GM12878 (cell line): ENCODE measurements at regions not wholly inside any gene's neighbourhood (a gene's known extent, or its start where the extent isn't known, plus 50 kb on each side); places are given as distances from the start of the nearest gene placed in this dataset.

Source experiments
- ATAC-seq: fragments of 200-7000 bp; cut with Tn5 transposase; 3 replicates; pipeline ENCODE4 v1.9.1; 2020; ENCODE audit warnings: mild to moderate bottlenecking, moderate library complexity
- BruUV-seq: library from RNA; stranded (reverse); fragments of 400-500 nt; replicated peaks from 2 replicates; lab custom pipeline; 2021; lab: Mats Ljungman, UMichigan
- CTCF ChIA-PET: fragments of 300-600 bp; sonication (Branson Sonifier 250); formaldehyde crosslinking; extraction: SDS; loops from one replicate; lab custom pipeline; 2021; ENCODE audit warnings: inconsistent platforms; lab: Yijun Ruan, JAX
- POLR2A ChIA-PET: fragments of 350-600 bp; formaldehyde crosslinking; extraction: SDS; loops from one replicate; lab custom pipeline; 2021; ENCODE audit warnings: inconsistent platforms; lab: Charles Lee
- RAD21 ChIA-PET: fragments of 300-600 bp; sonication (Branson Sonifier 250); formaldehyde crosslinking; loops from one replicate; lab custom pipeline; 2023; ENCODE audit warnings: antibody characterized with exemption; ENCODE audit not compliant: unreplicated experiment; lab: Charles Lee
- SMC1A ChIA-PET: fragments of 300-600 bp; sonication (Branson Sonifier 250); formaldehyde crosslinking; loops from one replicate; lab custom pipeline; 2023; ENCODE audit not compliant: unreplicated experiment, uncharacterized antibody; lab: Charles Lee
- DNase-seq: peaks from one replicate; pipeline ENCODE4 v3.0.0-alpha.2; 2011; ENCODE audit warnings: low read depth, low spot score
- FAIRE-seq: peaks from 3 replicates; lab custom pipeline; 2011; peaks lifted over from hg19 to GRCh38; lab: Jason Lieb, UNC
- H2AFZ ChIP-seq: 2 replicates; pipeline ENCODE4 v1.6.0; 2011; ENCODE audit warnings: low read depth, low read length, control low read depth; ENCODE audit not compliant: control insufficient read depth
- H3K27ac ChIP-seq: 2 replicates; pipeline ENCODE4 v1.5.1; 2011; ENCODE audit warnings: control low read depth; ENCODE audit not compliant: control insufficient read depth, insufficient read depth
- H3K27me3 ChIP-seq, 2 experiments: replicated peaks in 1 of 2; 2 replicates each; pipeline versions ENCODE4 v1.6.0 to v1.6.1; 2011; ENCODE audit warnings: low read length in 1 of 2; ENCODE audit not compliant: control insufficient read depth in 2 of 2, insufficient read depth in 2 of 2
- H3K36me3 ChIP-seq, 2 experiments: 2 replicates each; pipeline ENCODE4 v1.5.1; 2011; ENCODE audit warnings: low read length in 1 of 2; ENCODE audit not compliant: control insufficient read depth in 2 of 2, insufficient read depth in 2 of 2
- H3K4me1 ChIP-seq: 2 replicates; pipeline ENCODE4 v1.6.1; 2011; ENCODE audit warnings: mild to moderate bottlenecking, low read length, moderate library complexity, mixed read lengths; ENCODE audit not compliant: control insufficient read depth, insufficient read depth
- H3K4me2 ChIP-seq: 2 replicates; pipeline ENCODE4 v1.6.0; 2011; ENCODE audit warnings: control low read depth; ENCODE audit not compliant: control insufficient read depth, insufficient read depth
- H3K4me3 ChIP-seq: fragments of 200-600 bp; sonication (generic); 2 replicates; pipeline ENCODE4 v1.5.1; 2016
- H3K79me2 ChIP-seq: 2 replicates; pipeline ENCODE4 v1.6.0; 2011; ENCODE audit warnings: low read length; ENCODE audit not compliant: control insufficient read depth, insufficient read depth
- H3K9ac ChIP-seq: 2 replicates; pipeline ENCODE4 v1.8.0; 2011; ENCODE audit warnings: low read length, control low read depth, mixed read lengths; ENCODE audit not compliant: control insufficient read depth, insufficient read depth
- H3K9me3 ChIP-seq: replicated peaks from 3 replicates; pipeline ENCODE4 v1.5.1; 2011; ENCODE audit warnings: mild to moderate bottlenecking, low read length; ENCODE audit not compliant: control insufficient read depth, insufficient read depth
- H4K20me1 ChIP-seq: 2 replicates; pipeline ENCODE4 v1.6.0; 2011; ENCODE audit not compliant: control insufficient read depth, insufficient read depth
- CBFB ChIP-seq: IDR thresholded peaks from 2 replicates; pipeline ENCODE4 v1.6.1; 2016; ENCODE audit warnings: antibody characterized with exemption, low read depth
- JUNB ChIP-seq: IDR thresholded peaks from 2 replicates; pipeline ENCODE4 v1.6.1; 2016; ENCODE audit warnings: antibody characterized with exemption, mild to moderate bottlenecking
- KAT2A ChIP-seq: conservative IDR thresholded peaks from 2 replicates; pipeline ENCODE4 v1.6.1; 2011; ENCODE audit warnings: low read depth, low read length; ENCODE audit not compliant: control insufficient read depth
- MYC ChIP-seq: IDR thresholded peaks from 2 replicates; pipeline ENCODE4 v1.6.1; 2011; ENCODE audit warnings: mild to moderate bottlenecking, low read length, moderate library complexity, inconsistent platforms; ENCODE audit not compliant: insufficient read depth, insufficient replicate concordance, insufficient read length, severe bottlenecking
- NR2C1 ChIP-seq: fragments of 450-650 bp; IDR thresholded peaks from 2 replicates; pipeline ENCODE4 v1.6.1; 2017; ENCODE audit warnings: antibody characterized with exemption, mild to moderate bottlenecking, moderate library complexity
- NR2F1 ChIP-seq: fragments of 450-650 bp; conservative IDR thresholded peaks from 2 replicates; pipeline ENCODE4 v1.6.1; 2017; ENCODE audit warnings: mild to moderate bottlenecking
- RELA ChIP-seq: fragments of 450-650 bp; IDR thresholded peaks from 2 replicates; pipeline ENCODE4 v1.8.0; 2014; ENCODE audit warnings: borderline replicate concordance; ENCODE audit not compliant: partially characterized antibody
- SMAD1 ChIP-seq: fragments of 450-650 bp; IDR thresholded peaks from 2 replicates; pipeline ENCODE4 v1.6.1; 2018; ENCODE audit warnings: mild to moderate bottlenecking, low read depth; ENCODE audit not compliant: partially characterized antibody
- ZNF24 ChIP-seq: fragments of 450-650 bp; IDR thresholded peaks from 2 replicates; pipeline ENCODE4 v1.6.1; 2017; ENCODE audit warnings: antibody characterized with exemption, mild to moderate bottlenecking
- ZNF384 ChIP-seq: IDR thresholded peaks from 2 replicates; pipeline ENCODE4 v1.6.1; 2012; ENCODE audit warnings: low read depth, mild to moderate bottlenecking, low read length, improper control_type of control experiment, borderline replicate concordance
- in situ Hi-C: fragments of 300-500 bp; cut with MboI; formaldehyde crosslinking; loops from 9 replicates; pipeline ENCODE4 v1.14.3; 2018; ENCODE audit warnings: mixed read lengths
- intact Hi-C: fragments of 100-400 bp; cut with micrococcal nuclease; formaldehyde crosslinking; loops from one replicate; pipeline ENCODE4 v1.14.2; 2022; ENCODE audit not compliant: unreplicated experiment
- TF ChIP-seq, protein P1 (sequence below): fragments of 450-650 bp; formaldehyde crosslinking; IDR thresholded peaks from 2 replicates; pipeline ENCODE4 v1.4.0; 2022; ENCODE audit warnings: mild to moderate bottlenecking, moderate library complexity
- TF ChIP-seq, protein P2 (sequence below): fragments of 450-650 bp; IDR thresholded peaks from 2 replicates; pipeline ENCODE4 v1.6.1; 2017; ENCODE audit warnings: borderline replicate concordance

DNA sequence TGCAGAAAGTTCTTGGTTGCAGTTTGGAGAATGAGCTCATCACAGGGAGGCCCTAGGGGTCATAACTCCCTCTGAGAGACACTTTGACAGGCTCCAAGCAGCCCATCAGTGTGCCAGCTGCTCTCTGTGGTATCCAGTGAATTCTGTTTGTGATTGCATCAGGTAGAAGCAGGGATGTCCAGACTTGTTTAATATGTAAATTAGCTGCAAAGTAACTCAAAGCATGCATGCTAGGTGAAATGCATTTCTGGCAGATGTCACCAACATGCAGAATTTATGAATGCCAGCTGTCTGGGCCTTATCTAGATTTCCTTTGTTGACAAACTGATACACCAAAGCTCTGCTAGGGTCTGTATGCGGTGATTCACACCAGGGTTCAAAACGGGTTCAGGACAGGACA, 123.6 kb upstream of the MTNR1B start (continued):
- TF ChIP-seq, protein P1, sequence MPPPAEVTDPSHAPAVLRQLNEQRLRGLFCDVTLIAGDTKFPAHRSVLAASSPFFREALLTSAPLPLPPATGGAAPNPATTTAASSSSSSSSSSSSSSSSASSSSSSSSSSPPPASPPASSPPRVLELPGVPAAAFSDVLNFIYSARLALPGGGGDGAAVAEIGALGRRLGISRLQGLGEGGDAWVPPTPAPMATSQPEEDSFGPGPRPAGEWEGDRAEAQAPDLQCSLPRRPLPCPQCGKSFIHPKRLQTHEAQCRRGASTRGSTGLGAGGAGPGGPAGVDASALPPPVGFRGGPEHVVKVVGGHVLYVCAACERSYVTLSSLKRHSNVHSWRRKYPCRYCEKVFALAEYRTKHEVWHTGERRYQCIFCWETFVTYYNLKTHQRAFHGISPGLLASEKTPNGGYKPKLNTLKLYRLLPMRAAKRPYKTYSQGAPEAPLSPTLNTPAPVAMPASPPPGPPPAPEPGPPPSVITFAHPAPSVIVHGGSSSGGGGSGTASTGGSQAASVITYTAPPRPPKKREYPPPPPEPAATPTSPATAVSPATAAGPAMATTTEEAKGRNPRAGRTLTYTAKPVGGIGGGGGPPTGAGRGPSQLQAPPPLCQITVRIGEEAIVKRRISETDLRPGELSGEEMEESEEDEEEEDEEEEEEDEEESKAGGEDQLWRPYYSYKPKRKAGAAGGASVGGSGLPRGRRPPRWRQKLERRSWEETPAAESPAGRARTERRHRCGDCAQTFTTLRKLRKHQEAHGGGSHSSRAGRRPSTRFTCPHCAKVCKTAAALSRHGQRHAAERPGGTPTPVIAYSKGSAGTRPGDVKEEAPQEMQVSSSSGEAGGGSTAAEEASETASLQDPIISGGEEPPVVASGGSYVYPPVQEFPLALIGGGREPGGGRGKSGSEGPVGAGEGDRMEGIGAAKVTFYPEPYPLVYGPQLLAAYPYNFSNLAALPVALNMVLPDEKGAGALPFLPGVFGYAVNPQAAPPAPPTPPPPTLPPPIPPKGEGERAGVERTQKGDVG (CRISPR knock-in tag), result no peak
- TF ChIP-seq SMAD1 (no peak), ZNF24 (no peak), MYC (no peak), ZNF384 (no peak), NR2C1 (no peak)
- TF ChIP-seq, protein P2, sequence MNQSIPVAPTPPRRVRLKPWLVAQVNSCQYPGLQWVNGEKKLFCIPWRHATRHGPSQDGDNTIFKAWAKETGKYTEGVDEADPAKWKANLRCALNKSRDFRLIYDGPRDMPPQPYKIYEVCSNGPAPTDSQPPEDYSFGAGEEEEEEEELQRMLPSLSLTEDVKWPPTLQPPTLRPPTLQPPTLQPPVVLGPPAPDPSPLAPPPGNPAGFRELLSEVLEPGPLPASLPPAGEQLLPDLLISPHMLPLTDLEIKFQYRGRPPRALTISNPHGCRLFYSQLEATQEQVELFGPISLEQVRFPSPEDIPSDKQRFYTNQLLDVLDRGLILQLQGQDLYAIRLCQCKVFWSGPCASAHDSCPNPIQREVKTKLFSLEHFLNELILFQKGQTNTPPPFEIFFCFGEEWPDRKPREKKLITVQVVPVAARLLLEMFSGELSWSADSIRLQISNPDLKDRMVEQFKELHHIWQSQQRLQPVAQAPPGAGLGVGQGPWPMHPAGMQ, result no peak

DNA sequence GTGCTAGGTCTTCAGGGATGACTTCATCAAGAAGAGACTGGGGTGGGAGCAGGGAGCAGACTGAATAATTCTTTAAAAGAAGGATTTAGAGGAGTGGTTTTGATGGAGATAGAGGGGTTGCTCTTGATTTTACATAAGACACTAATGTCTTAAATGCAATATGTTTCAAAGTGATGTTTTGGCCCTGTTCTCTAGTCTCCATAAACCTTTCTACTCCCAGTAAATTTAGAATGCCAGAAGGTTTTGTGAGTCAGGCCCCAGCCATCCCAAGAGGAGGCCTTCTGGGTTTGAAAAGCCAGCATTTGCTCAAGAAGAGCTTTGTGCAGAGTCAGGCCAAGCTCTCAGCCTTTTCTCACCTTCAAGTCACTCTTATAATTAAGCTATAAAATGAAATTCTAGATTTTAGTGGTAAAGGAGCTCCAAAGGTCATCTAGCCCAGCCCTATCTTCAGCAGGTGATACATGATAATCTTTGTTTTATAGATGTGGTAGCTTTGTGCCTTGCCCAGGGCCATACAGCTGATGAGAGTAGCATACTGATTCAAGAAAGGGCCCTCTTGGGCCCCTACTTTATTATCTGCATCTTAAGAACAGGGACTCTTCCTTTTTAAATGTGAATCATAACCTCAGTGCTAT, 122.8 kb upstream of the MTNR1B start:
- Histone ChIP-seq H3K4me2 (no peak overlapping the region), H3K4me3 (no peak overlapping the region), H3K9ac (no peak overlapping the region), H3K4me1 (no peaks in the 10 kb centered on the region), H3K27me3 (no peaks in the 10 kb centered on the region), H2AFZ (no peak overlapping the region), H3K27ac (no peak overlapping the region), H3K79me2 (no peaks in the 10 kb centered on the region), H3K9me3 (no peaks in the 10 kb centered on the region), H4K20me1 (no peaks in the 10 kb centered on the region), H3K36me3 (no peaks in the 10 kb centered on the region)
- no peak for FAIRE-seq
- RAD21 ChIA-PET, result interaction anchor here (0.8 kb wide), 1 partner anchor 26 kb away, joined by 4 read pairs; no protein-coding TSS in a partner anchor
- DNase-seq, result no peak
- no peak for ATAC-seq
- SMC1A ChIA-PET, result no interaction called here
- CTCF ChIA-PET, result interaction anchor here (0.6 to 0.9 kb wide), 2 partner anchors 40 to 239 kb away, joined by 3 read pairs; no protein-coding TSS in a partner anchor
- BruUV-seq, result no TSS peak
- intact Hi-C loops, result no loop called here
- POLR2A ChIA-PET, result no interaction called here
- in situ Hi-C loops, result no loop called here
- TF ChIP-seq, protein P1 (CRISPR knock-in tag), result no peak
- no peak for TF ChIP-seq RELA
- no peak for TF ChIP-seq NR2F1
- TF ChIP-seq CBFB, result no peak
- no peak for TF ChIP-seq JUNB
- no peak for TF ChIP-seq KAT2A
